ENCODE measurements at regions not wholly inside any gene's neighbourhood (a gene's known extent, or its start where the extent isn't known, plus 50 kb on each side); places are given as distances from the start of the nearest gene placed in this dataset.

DNA sequence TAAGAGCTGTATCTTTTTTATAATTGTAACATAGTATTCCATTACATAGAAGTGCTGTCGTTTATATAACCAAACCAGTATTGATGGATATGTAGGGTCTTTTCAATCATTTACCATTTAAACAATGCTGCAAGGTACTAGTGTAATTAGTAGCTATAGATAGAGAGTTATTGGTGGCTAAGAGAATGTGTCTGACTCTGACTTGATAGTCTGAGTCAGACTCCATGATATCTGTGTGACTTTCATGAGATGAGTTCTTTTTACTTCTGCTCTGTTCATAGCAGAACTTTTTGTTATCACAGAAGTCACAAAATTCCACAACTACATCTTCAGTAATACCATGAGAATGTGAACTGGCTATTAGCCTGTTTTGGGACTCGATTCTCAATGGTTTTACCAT is 150.6 kb downstream of the FHIP1A start:
- H3K9me3 Mint-ChIP-seq = no peaks in the 10 kb centered on the region
- H3K27me3 Mint-ChIP-seq = peaks cover 9% of the 10 kb centered on the region
- H3K4me3 Mint-ChIP-seq = no peak overlapping the region
- no peaks in the 10 kb centered on the region for H3K4me1 Mint-ChIP-seq (ENCODE audit: low read depth)
- no peaks in the 10 kb centered on the region for H3K36me3 Mint-ChIP-seq (ENCODE audit: low read depth)
- intact Hi-C loops (cut with micrococcal nuclease) = no loop called here
- no peak overlapping the region for H3K27ac Mint-ChIP-seq

DNA sequence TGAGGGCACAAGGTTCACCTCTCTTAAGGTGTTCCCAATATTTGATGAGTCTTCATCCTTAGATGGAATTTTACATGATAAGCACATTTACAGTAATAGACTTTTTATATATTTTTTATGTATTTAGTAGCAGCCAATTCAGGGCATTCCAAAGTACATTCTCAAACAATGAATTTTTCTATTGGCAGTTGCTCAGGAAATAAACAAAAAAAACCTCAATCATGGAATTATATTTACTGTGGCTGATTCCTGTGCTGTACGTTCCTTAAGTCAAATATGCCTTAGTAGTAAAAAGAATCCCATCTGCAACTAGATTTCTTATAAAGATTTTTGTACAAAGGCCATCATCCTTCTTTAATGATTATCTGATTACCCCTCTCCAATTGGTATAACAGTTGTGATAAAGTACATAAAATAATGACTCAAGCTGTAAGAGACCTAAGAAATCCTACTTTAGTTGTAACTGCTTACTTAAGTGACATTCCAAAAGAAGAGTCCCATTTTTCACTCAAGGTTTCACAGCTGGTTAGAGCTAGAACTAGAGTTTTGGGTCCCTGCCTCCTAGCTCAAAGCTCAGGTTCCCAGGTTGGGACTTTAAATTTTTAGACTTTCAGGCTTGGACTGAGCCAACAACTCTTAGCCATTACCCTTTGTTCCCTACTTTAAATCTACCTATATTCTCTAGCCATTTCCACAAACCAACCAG is 152.7 kb downstream of the FHIP1A start:
- H3K9me3 Mint-ChIP-seq = no peaks in the 10 kb centered on the region
- no peaks in the 10 kb centered on the region for H3K4me1 Mint-ChIP-seq (ENCODE audit: low read depth)
- intact Hi-C loops (cut with micrococcal nuclease) = no loop called here
- no peaks in the 10 kb centered on the region for H3K36me3 Mint-ChIP-seq (ENCODE audit: low read depth)
- H3K4me3 Mint-ChIP-seq = no peak overlapping the region
- H3K27me3 Mint-ChIP-seq = peaks cover 14% of the 10 kb centered on the region
- no peak overlapping the region for H3K27ac Mint-ChIP-seq

DNA sequence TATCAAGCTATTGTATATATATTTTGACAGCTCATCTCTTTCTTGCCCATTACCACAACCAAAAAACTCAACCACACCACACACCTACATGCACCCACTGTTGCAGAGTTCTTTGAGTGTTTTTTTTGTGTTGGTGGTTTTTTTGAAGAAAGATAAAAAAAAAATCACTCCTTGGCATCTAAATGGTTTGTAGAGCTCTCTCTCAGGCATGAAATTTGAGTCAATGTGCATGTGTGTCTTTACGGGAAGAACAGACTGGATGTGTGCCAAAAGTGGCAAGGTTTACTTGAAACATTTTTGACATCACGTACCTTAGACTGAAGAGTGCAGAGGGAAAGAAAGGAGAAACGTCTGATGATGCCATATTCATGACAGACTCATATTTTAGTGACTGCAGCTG is 154.2 kb downstream of the FHIP1A start:
- Mint-ChIP-seq H3K27ac (no peak overlapping the region), H3K27me3 (peaks cover 14% of the 10 kb centered on the region), H3K4me1 (ENCODE audit: low read depth) (no peaks in the 10 kb centered on the region), H3K36me3 (ENCODE audit: low read depth) (no peaks in the 10 kb centered on the region), H3K9me3 (no peaks in the 10 kb centered on the region), H3K4me3 (no peak overlapping the region)
- intact Hi-C loops (cut with micrococcal nuclease) = no loop called here

DNA sequence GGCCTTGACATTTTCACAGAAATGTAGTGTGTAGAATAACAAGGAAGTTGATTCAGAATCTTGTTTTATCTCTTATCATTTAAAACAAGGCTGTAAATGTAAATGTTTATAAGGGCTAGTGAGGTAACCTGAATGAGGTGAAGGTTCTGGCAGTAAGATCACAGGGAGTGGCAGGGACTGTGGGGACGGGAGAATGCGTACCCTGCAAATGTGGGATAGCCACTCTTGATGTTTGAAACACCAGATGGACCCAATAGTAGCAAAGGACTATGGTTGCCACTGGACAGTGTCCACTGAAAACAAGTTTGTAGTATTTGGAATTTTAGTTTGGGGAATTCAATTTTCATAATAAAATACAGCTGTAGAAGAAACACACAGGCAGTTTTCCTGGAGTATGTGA is 155.3 kb downstream of the FHIP1A start:
- H3K27me3 Mint-ChIP-seq = peaks cover 19% of the 10 kb centered on the region
- H3K9me3 Mint-ChIP-seq = no peaks in the 10 kb centered on the region
- H3K27ac Mint-ChIP-seq = no peak overlapping the region
- H3K4me1 Mint-ChIP-seq (ENCODE audit: low read depth) = no peaks in the 10 kb centered on the region
- H3K36me3 Mint-ChIP-seq (ENCODE audit: low read depth) = no peaks in the 10 kb centered on the region
- intact Hi-C loops (cut with micrococcal nuclease) = no loop called here
- H3K4me3 Mint-ChIP-seq = no peak overlapping the region

DNA sequence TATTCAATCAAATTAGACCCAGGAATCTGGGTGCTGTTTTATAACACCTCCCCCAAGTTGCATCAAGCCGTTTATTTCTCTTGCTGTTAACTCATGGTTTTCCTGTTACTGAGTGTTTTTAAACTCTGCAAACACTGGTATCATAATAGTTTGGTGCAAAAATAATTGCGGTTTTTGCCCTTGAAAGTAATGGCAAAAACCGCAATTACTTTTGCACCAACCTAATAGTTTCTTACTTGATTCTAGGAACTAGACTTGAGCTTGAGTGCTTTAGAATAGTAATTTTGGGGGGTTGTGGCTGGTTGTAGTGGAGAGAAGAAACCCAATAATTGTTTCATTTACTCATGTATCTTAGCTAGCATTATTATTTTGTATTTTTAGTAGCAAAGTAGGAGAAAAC is 156.6 kb downstream of the FHIP1A start:
- peaks cover 19% of the 10 kb centered on the region for H3K27me3 Mint-ChIP-seq
- H3K4me1 Mint-ChIP-seq (ENCODE audit: low read depth) = no peaks in the 10 kb centered on the region
- H3K4me3 Mint-ChIP-seq = no peak overlapping the region
- intact Hi-C loops (cut with micrococcal nuclease) = no loop called here
- H3K36me3 Mint-ChIP-seq (ENCODE audit: low read depth) = no peaks in the 10 kb centered on the region
- no peaks in the 10 kb centered on the region for H3K9me3 Mint-ChIP-seq
- H3K27ac Mint-ChIP-seq = no peak overlapping the region

DNA sequence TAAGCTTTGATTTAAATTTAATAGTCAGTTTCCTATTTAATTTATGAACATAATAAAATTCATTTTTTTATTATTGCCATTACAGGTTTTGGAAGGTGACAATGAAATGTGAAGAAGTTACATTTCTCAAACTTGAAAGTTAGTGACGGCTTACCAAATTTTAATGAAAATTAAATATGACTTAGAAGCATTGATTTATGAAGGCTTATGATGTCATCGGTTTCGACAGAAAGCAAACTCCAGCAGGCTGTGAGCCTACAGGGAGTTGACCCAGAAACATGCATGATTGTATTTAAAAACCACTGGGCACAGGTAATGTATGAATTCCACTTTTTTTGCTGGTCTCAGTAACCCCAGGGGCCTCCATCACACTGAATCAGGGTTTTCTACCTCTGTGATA is 157.1 kb downstream of the FHIP1A start:
- no peak overlapping the region for H3K4me3 Mint-ChIP-seq
- H3K27ac Mint-ChIP-seq = no peak overlapping the region
- H3K36me3 Mint-ChIP-seq (ENCODE audit: low read depth) = no peaks in the 10 kb centered on the region
- intact Hi-C loops (cut with micrococcal nuclease) = no loop called here
- no peaks in the 10 kb centered on the region for H3K9me3 Mint-ChIP-seq
- H3K27me3 Mint-ChIP-seq = peaks cover 18% of the 10 kb centered on the region
- no peaks in the 10 kb centered on the region for H3K4me1 Mint-ChIP-seq (ENCODE audit: low read depth)

DNA sequence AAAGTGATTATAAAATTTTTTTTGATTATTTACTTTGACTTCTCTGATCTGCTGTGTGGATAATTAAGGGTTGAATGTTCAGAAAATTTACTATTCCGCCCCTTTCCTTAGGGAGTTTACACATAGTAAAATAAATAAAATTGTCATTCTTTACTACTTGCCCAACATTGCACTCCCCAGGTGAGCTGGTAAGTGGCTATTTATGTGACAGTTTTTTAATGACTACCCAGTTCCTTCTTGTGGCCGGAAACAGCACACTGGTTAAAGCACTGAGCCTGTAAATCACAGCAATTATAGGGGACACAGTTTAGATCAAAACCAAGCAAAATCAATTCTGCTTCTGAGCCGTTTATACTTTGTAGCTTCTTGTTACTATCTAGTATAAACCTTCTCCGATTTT is 158.1 kb downstream of the FHIP1A start:
- H3K36me3 Mint-ChIP-seq (ENCODE audit: low read depth) = no peaks in the 10 kb centered on the region
- H3K27me3 Mint-ChIP-seq = peaks cover 16% of the 10 kb centered on the region

DNA sequence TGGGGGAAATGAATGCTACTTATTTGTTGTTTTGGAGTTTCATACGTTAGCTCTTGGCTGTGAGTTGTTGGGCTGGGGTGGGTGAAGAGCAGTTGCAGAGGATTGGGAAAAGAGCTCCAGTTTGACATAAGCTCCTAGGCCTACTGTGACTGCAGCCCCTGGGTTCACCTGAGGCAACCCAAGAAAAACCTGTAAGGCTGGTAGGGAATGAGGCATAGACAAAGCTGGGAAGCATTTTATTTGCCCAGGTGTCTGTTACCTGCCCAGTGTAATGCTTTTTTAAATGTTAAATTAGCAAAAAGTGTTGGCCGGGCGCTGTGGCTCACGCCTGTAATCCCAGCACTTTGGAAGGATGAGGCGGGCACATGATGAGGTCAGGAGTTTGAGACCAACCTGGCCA is 160.0 kb downstream of the FHIP1A start:
- H3K4me1 Mint-ChIP-seq (ENCODE audit: low read depth) = no peaks in the 10 kb centered on the region
- H3K27me3 Mint-ChIP-seq = peaks cover 15% of the 10 kb centered on the region
- H3K36me3 Mint-ChIP-seq (ENCODE audit: low read depth) = no peaks in the 10 kb centered on the region
- no peaks in the 10 kb centered on the region for H3K9me3 Mint-ChIP-seq
- intact Hi-C loops (cut with micrococcal nuclease) = no loop called here
- H3K27ac Mint-ChIP-seq = no peak overlapping the region
- no peak overlapping the region for H3K4me3 Mint-ChIP-seq

More for the DNA sequence above, 158.1 kb downstream of the FHIP1A start:
- Mint-ChIP-seq H3K27ac (no peak overlapping the region), H3K4me1 (ENCODE audit: low read depth) (no peaks in the 10 kb centered on the region), H3K9me3 (no peaks in the 10 kb centered on the region), H3K4me3 (no peak overlapping the region)
- intact Hi-C loops (cut with micrococcal nuclease) = no loop called here

DNA sequence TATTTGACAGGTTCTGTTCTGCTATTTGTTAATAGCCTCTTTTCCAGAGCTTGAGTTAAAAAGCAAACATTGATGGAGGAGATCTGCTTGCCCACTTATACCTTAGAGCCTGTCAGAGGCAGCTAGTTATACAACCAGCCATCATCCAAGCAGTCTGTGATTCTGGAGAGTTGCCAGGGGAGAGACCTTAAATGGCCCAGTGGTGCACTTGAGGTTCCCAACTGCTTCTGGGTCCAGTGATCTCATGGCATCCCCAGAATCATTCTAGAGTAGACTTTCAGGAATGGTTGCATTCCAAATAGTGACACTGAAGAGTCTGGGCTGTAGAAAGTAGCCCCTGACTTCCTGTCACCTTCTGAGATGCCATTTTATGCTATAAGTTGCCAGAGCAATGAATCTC is 160.7 kb downstream of the FHIP1A start:
- Mint-ChIP-seq H3K27me3 (peaks cover 14% of the 10 kb centered on the region), H3K36me3 (ENCODE audit: low read depth) (no peaks in the 10 kb centered on the region), H3K4me3 (no peak overlapping the region), H3K9me3 (no peaks in the 10 kb centered on the region), H3K4me1 (ENCODE audit: low read depth) (no peaks in the 10 kb centered on the region), H3K27ac (no peak overlapping the region)
- intact Hi-C loops (cut with micrococcal nuclease) = no loop called here

DNA sequence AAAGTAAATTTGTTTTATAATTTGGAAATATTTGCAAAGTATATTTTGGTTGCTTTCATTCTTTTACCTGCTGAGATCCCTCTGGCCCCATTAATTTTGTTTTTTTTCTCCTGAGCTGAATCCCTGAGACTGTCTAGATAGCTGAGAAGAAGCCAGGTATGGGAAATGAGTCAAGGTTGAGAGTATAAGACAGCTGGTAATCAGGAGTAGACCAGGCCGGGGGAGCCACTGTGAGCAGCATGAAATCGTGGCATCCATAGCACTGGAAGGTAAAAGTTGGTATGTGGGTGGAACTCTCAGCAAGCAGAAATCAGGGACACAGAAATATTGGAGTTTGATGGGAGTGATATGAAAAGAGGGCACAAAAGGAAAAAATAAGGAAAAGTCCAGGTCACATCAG is 164.5 kb downstream of the FHIP1A start:
- Mint-ChIP-seq H3K27ac (no peak overlapping the region), H3K27me3 (peaks cover 5% of the 10 kb centered on the region), H3K9me3 (no peaks in the 10 kb centered on the region), H3K36me3 (ENCODE audit: low read depth) (no peaks in the 10 kb centered on the region), H3K4me3 (no peak overlapping the region), H3K4me1 (ENCODE audit: low read depth) (no peaks in the 10 kb centered on the region)
- intact Hi-C loops (cut with micrococcal nuclease) = no loop called here

DNA sequence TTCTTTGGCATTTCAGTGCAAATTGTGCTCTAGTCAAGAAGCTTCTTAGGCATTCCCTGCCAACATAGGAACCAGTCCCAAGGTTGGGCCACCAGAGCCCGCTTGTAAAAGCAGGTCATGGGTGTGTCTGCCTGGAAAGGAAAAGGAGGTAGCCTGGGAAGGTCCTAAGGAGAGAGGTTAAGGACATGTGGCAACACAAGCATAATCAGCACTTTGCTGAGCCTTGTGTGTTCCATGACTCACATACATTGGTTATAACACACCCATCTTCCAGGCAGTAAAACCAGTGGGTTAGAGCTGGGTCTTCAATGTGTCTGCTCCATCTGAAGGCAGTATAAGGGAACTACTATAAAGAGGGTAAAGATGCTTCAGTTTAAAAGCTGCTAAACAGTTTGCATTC is 165.0 kb downstream of the FHIP1A start:
- Mint-ChIP-seq H3K9me3 (no peaks in the 10 kb centered on the region), H3K27ac (no peak overlapping the region), H3K36me3 (ENCODE audit: low read depth) (no peaks in the 10 kb centered on the region), H3K4me1 (ENCODE audit: low read depth) (no peaks in the 10 kb centered on the region), H3K27me3 (peaks cover 2% of the 10 kb centered on the region), H3K4me3 (no peak overlapping the region)
- intact Hi-C loops (cut with micrococcal nuclease) = no loop called here

DNA sequence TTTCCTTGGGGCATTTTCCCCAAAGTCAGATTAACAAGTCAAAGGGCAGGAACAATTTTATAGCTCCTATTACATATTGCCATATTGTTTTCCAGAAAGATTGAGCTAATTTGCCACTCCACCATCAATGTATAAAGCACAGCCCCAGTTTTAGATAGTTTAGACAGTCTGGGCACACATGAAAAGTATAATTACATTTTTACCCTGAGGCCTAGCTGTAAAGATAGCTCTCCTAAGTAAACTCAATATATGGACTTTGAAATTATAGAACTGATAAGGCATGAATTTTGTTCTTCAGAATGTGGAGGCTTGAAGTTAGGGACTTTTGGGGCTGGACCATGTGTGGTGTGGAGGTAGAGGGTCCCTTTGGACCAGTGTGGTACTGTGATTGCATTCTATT is 166.0 kb downstream of the FHIP1A start:
- peaks cover 3% of the 10 kb centered on the region for H3K27me3 Mint-ChIP-seq
- no peaks in the 10 kb centered on the region for H3K4me1 Mint-ChIP-seq (ENCODE audit: low read depth)
- no peaks in the 10 kb centered on the region for H3K9me3 Mint-ChIP-seq
- H3K27ac Mint-ChIP-seq = no peak overlapping the region
- intact Hi-C loops (cut with micrococcal nuclease) = no loop called here
- no peaks in the 10 kb centered on the region for H3K36me3 Mint-ChIP-seq (ENCODE audit: low read depth)
- no peak overlapping the region for H3K4me3 Mint-ChIP-seq

DNA sequence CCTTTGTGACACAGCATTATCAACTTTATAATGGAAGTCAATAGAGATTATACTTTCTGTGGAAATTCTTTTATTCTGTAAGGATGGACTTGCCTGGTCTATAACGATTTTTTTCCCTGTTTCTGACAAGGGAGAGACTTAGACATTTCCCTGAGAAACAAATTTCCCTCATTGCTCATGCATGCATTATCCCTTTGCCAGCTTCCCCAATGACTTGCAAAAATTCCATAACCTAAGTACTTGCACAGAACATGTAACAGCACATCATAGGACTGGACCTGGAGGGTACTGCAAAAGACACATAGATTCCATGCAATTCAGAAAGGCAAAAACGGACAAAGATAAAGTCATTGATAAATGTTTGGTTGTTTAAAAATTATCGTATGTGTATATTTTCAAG is 166.7 kb downstream of the FHIP1A start:
- Mint-ChIP-seq H3K9me3 (no peaks in the 10 kb centered on the region), H3K27ac (no peak overlapping the region), H3K27me3 (peaks cover 4% of the 10 kb centered on the region), H3K4me3 (no peak overlapping the region), H3K4me1 (ENCODE audit: low read depth) (no peaks in the 10 kb centered on the region), H3K36me3 (ENCODE audit: low read depth) (no peaks in the 10 kb centered on the region)
- intact Hi-C loops (cut with micrococcal nuclease) = no loop called here

DNA sequence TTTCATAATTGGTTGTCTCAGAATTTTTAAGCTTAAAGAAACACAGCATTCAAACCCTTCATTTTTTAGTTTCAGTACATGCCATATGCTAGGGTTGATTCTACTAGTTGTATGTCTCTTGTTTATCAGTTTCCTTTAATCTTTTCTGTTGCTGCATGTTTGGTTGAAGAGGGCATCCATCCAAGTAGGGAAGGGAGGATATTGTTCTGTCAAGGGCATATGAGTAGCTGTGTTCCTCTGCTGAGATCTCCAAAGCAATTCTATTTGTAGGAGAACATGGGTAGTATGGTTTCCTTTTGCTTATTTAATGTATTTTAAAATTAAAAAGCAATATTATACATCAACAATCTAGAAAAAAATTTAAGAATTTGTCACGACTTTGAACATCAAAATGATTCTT is 167.7 kb downstream of the FHIP1A start:
- no peaks in the 10 kb centered on the region for H3K9me3 Mint-ChIP-seq
- intact Hi-C loops (cut with micrococcal nuclease) = no loop called here

DNA sequence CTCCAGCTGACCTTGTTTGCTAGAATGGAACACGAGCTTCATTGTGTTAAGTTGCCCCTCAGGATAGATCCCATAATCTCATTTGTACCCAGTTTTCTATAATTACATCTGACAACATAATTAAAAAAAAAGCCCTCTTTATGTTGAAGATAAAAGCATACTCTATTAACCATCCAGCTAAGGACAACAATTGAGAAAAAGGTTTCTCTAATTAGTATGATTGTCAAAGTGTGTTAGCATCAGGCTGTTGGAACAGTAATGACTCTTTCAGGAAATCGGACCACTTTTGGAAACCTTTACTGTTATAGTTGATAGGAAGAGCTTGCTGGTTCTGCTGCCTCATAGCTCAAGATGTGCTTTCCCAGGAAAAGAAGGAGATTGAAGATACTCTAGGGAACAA is 172.6 kb downstream of the FHIP1A start:
- intact Hi-C loops (cut with micrococcal nuclease) = no loop called here
- no peaks in the 10 kb centered on the region for H3K9me3 Mint-ChIP-seq
- H3K36me3 Mint-ChIP-seq (ENCODE audit: low read depth) = no peaks in the 10 kb centered on the region
- no peak overlapping the region for H3K27ac Mint-ChIP-seq
- H3K27me3 Mint-ChIP-seq = peaks cover 9% of the 10 kb centered on the region
- H3K4me3 Mint-ChIP-seq = no peak overlapping the region
- H3K4me1 Mint-ChIP-seq (ENCODE audit: low read depth) = no peaks in the 10 kb centered on the region

More for the DNA sequence above, 167.7 kb downstream of the FHIP1A start:
- Mint-ChIP-seq H3K27ac (no peak overlapping the region), H3K36me3 (ENCODE audit: low read depth) (no peaks in the 10 kb centered on the region), H3K4me3 (no peak overlapping the region), H3K4me1 (ENCODE audit: low read depth) (no peaks in the 10 kb centered on the region), H3K27me3 (peaks cover 7% of the 10 kb centered on the region)
